Right lobe of liver (tissue), 6 donors: ENCODE measurements at regions not wholly inside any gene's neighbourhood (a gene's known extent, or its start where the extent isn't known, plus 50 kb on each side); places are given as distances from the start of the nearest gene placed in this dataset.

ENCODE experiments used
- ATAC-seq, 4 donors: fragments of 200-7000 bp; cut with Tn5 transposase; one replicate each; pipeline ENCODE4 v1.9.1; 2020; ENCODE audit warnings: mild to moderate bottlenecking in 4 of 4, moderate library complexity in 4 of 4
- DNase-seq, 3 donors: peaks; one replicate each; pipeline ENCODE4 v3.0.0-alpha.2; 2020
- H3K27ac ChIP-seq, 3 donors: fragments of 200-600 bp; one replicate each; pipeline ENCODE4 v1.8.0; 2022
- H3K27me3 ChIP-seq, 2 donors: fragments of 200-600 bp; one replicate each; pipeline ENCODE4 v1.8.0; 2022
- H3K36me3 ChIP-seq, 4 donors: fragments of 200-600 bp; sonication (generic) in 1 of 4; one replicate each; pipeline versions ENCODE4 v1.5.1 to v1.8.0; 2017 to 2022; ENCODE audit warnings: control low read depth in 1 of 4
- H3K4me1 ChIP-seq, 4 donors: fragments of 200-600 bp; sonication (generic) in 1 of 4; one replicate each; pipeline versions ENCODE4 v1.5.1 to v1.8.0; 2017 to 2022; ENCODE audit warnings: control low read depth in 1 of 4
- H3K4me3 ChIP-seq, 3 donors: fragments of 200-600 bp; one replicate each; pipeline ENCODE4 v1.8.0; 2022
- H3K9me3 ChIP-seq, 4 donors: fragments of 200-600 bp; sonication (generic) in 1 of 4; one replicate each; pipeline versions ENCODE4 v1.5.1 to v1.8.0; 2017 to 2022; ENCODE audit warnings: control low read depth in 1 of 4
- POLR2A ChIP-seq: fragments of 450-650 bp; IDR thresholded peaks from one replicate; pipeline ENCODE4 v1.6.1; 2017; ENCODE audit warnings: antibody characterized with exemption, mild to moderate bottlenecking
- WGBS: methylation state at CpG from one replicate; pipeline ENCODE4 v1.1.6; 2018; ENCODE audit warnings: low coverage, low lambda C conversion rate; ENCODE audit not compliant: insufficient coverage; ENCODE audit errors: missing lambda C conversion rate; 5-methylcytosine and 5-hydroxymethylcytosine counted together
- intact Hi-C, 2 donors: fragments of 100-400 bp; cut with DNase I; formaldehyde crosslinking; loops; one replicate each; pipeline versions ENCODE4 v1.11.2 to v1.14.1; 2022
- TF ChIP-seq, protein P1 (sequence below), 4 donors: fragments of 200-600 bp in 3 of 4; fragments of 450-650 bp in 1 of 4; IDR thresholded peaks; one replicate each; pipeline versions ENCODE4 v1.5.1 to v1.8.0; 2016 to 2022; ENCODE audit warnings: antibody characterized with exemption in 4 of 4, mild to moderate bottlenecking in 2 of 4
- donor health status: DM: no; HTN: yes; CAD: no.
- donor health status: DM: no; HTN: no; CAD: no.
- donor health status: DM: no; HTN: no; CAD: no.
- donor health status: DM: no; HTN: yes; CAD: no.
- donor health status: DM: no; HTN: yes; CAD: no.

DNA sequence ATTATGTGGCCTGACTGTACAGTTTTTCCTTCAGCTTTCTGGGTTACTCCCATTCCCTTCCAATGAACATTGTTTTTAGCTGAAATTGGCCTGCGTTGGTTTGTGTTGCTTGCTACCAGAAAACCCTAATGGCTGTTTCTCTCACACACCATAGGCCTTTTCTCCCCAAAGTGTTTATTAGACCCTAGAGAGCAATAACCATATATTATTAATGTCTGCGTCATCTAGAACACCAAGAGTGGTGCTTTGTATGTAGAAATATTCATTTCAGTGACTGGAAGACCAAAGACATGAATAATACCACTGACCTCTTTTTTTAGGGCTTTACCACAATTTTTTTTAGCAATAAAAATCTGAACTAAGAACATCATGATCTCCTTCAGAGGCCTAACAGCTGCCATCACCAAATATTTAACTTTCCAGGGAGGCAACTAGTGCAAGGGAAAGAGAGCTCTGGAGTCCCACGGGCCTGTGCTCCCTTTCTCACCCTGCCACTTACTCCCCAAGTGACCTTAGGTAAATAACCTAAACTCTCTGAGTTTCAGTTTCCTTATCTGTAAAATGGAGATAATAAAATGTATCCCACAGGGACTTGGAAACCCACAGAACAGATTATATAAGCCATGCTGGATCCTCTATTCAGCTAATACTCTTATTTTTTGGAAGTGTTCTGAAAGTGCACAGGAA, 201.9 kb upstream of the ISL1 start:
- WGBS = 43% methylated on average over 3 of the region's 3 CpGs
- intact Hi-C loops = no loop called here
- no peak overlapping the region for H3K4me3 ChIP-seq

DNA sequence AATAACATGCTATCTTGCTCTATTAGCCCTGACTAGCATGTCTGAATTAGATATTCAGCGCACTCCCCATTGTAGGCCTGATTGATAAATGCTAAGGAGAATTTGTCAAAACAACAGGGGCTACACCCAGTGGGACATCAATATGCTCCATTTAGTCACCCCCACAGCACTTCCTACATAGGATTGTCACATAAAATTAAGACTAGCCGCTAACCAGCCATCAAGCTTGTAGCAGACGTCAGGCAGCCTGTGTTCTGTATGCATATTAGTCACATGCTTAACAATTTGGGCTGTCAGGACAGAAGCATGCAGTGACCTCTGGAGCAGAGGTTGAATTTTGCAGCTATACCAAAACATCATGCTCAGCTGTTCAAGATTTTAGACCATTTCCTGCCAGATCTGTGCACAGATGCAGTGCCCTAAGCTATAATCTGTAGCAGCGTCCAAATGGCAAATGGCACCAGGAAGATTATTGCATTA, 197.4 kb upstream of the ISL1 start:
- no peaks in the 10 kb centered on the region for H3K27me3 ChIP-seq

More for the DNA sequence above, 201.9 kb upstream of the ISL1 start:
- Histone ChIP-seq H3K4me1 (no peaks in the 10 kb centered on the region), H3K36me3 (no peaks in the 10 kb centered on the region), H3K27ac (no peak overlapping the region), H3K9me3 (no peaks in the 10 kb centered on the region), H3K27me3 (no peaks in the 10 kb centered on the region)
- DNase-seq = no peak
- ATAC-seq = no peak
- TF ChIP-seq, protein P1, sequence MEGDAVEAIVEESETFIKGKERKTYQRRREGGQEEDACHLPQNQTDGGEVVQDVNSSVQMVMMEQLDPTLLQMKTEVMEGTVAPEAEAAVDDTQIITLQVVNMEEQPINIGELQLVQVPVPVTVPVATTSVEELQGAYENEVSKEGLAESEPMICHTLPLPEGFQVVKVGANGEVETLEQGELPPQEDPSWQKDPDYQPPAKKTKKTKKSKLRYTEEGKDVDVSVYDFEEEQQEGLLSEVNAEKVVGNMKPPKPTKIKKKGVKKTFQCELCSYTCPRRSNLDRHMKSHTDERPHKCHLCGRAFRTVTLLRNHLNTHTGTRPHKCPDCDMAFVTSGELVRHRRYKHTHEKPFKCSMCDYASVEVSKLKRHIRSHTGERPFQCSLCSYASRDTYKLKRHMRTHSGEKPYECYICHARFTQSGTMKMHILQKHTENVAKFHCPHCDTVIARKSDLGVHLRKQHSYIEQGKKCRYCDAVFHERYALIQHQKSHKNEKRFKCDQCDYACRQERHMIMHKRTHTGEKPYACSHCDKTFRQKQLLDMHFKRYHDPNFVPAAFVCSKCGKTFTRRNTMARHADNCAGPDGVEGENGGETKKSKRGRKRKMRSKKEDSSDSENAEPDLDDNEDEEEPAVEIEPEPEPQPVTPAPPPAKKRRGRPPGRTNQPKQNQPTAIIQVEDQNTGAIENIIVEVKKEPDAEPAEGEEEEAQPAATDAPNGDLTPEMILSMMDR (IDR thresholded peaks at IDR 0.05) = no peak
- no peak for TF ChIP-seq POLR2A

DNA sequence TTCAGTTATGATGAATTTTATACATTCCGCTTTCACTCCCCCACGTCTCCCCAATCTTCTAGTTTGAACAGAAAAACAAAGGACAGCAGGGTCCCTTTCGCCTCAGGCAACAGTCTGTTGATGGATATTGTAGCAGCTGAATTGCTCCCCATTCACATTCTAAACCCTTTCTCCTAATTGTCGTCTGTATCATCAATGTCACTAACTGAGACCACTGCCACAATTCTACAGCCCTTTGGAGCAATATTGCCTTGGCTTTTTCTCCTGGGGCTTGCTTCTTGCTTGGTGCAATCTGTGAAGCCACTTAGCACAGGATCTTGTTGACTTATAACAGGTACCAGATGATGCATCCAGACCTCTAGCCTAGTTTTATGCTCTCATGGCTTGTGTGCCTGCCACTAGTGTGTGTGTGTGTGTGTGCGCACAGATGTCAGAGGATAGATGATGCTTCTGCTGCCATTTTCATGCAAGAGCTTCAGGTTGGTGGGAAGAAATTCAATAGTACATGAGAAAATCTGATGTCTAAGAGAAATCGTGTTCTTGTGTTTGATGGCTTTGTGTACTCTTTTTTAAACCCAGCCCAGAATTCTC, 195.2 kb upstream of the ISL1 start:
- Histone ChIP-seq H3K36me3 (no peaks in the 10 kb centered on the region), H3K4me3 (no peak overlapping the region), H3K4me1 (no peaks in the 10 kb centered on the region), H3K27me3 (no peaks in the 10 kb centered on the region), H3K27ac (no peak overlapping the region), H3K9me3 (no peaks in the 10 kb centered on the region)
- WGBS = 48% methylated on average over 6 of the region's 6 CpGs
- intact Hi-C loops = no loop called here
- no peak for TF ChIP-seq POLR2A
- TF ChIP-seq, protein P1 (IDR thresholded peaks at IDR 0.05) = no peak
- no peak for ATAC-seq
- no peak for DNase-seq

More for the DNA sequence above, 197.4 kb upstream of the ISL1 start:
- Histone ChIP-seq H3K27ac (no peak overlapping the region), H3K4me1 (no peaks in the 10 kb centered on the region), H3K9me3 (no peaks in the 10 kb centered on the region), H3K4me3 (no peak overlapping the region), H3K36me3 (no peaks in the 10 kb centered on the region)
- intact Hi-C loops = no loop called here
- DNase-seq (no peak), ATAC-seq (no peak)
- WGBS = 48% methylated on average over 4 of the region's 4 CpGs
- no peak for TF ChIP-seq POLR2A
- TF ChIP-seq, protein P1 (IDR thresholded peaks at IDR 0.05) = no peak

DNA sequence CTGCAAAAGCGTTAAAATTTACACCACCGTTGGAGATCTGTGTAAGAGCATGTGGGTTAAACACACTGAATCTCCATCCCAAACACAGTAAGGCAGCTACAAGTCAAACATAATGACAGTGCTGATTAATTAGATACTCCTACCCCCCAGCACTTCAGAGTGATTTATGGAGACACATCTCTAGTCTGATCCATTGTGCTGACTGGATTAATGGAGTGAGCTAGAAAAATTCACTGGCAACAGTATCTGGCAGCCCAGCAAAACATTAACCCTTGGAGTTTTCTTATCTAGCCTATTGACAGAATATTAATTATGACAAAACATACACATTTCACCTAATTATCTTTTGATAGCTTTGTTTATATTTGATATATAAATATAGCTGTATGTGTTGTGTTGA, 188.6 kb upstream of the ISL1 start:
- no peaks in the 10 kb centered on the region for H3K36me3 ChIP-seq
- no peak overlapping the region for H3K4me3 ChIP-seq
- DNase-seq (no peak), ATAC-seq (no peak)
- TF ChIP-seq, protein P1 (IDR thresholded peaks at IDR 0.05) = no peak
- no peak for TF ChIP-seq POLR2A
- H3K27me3 ChIP-seq = no peaks in the 10 kb centered on the region
- no peak overlapping the region for H3K27ac ChIP-seq
- no peaks in the 10 kb centered on the region for H3K4me1 ChIP-seq
- WGBS = 5% methylated on average over 2 of the region's 2 CpGs
- H3K9me3 ChIP-seq = no peaks in the 10 kb centered on the region
- intact Hi-C loops = no loop called here
